ENCODE measurements at regions not wholly inside any gene's neighbourhood (a gene's known extent, or its start where the extent isn't known, plus 50 kb on each side); places are given as distances from the start of the nearest gene placed in this dataset.

GRCh38 chr1:235021815-235022214 lies 106.8 kb downstream of the TOMM20 start:
- H3K9me3 ChIP-seq (replicated peaks; ENCODE audit: control insufficient read depth, insufficient read depth, low read depth, low read length): no peaks in the 10 kb centered on the region
- FAIRE-seq: no peak
- CTCF ChIA-PET (ENCODE audit: low intra/inter-chr PET ratio): no interaction called here
- H3K36me3 ChIP-seq (ENCODE audit: control insufficient read depth, insufficient read depth, low read length): no peaks in the 10 kb centered on the region
- no peak for ATAC-seq
- H3K27ac ChIP-seq (ENCODE audit: extremely low read depth, low read depth, low read length): no peak overlapping the region
- intact Hi-C loops (cut with micrococcal nuclease) (no loop called here), in situ Hi-C loops (cut with MboI) (no loop called here)
- no peaks in the 10 kb centered on the region for H3K79me2 ChIP-seq (ENCODE audit: control insufficient read depth, insufficient read depth, low read length)
- no peak overlapping the region for H3K4me3 ChIP-seq
- no peaks in the 10 kb centered on the region for H4K20me1 ChIP-seq (replicated peaks; ENCODE audit: control insufficient read depth, insufficient read depth, low read length)
- peak overlapping the region; percentile 30; the same call in 1 of the 2 replicates for H2AFZ ChIP-seq (ENCODE audit: low read depth, low read length)
- H3K9ac ChIP-seq (ENCODE audit: insufficient read depth in 1 of 2, low read depth in 2 of 2, low read length in 2 of 2): peak overlapping the region in 1 of 2 experiments; percentile 4; a peak in 2 of 4 replicates
- no peak for DNase-seq (ENCODE audit: extremely low read depth in 1 of 4, low spot score in 3 of 4)
- peaks cover 0 to 3% of the 10 kb centered on the region in 2 experiments; a peak in 1 of 5 replicates for H3K27me3 ChIP-seq (ENCODE audit: control insufficient read depth in 2 of 2, insufficient read depth in 2 of 2, low read length in 2 of 2)
- WGBS (ENCODE audit: insufficient coverage, low coverage, missing lambda C conversion rate): 61% methylated on average over 7 of the region's 7 CpGs
- TF ChIP-seq TCF7 (IDR thresholded peaks at IDR 0.05; ENCODE audit: borderline replicate concordance): no peak
- no peak for TF ChIP-seq ZBTB34 (CRISPR knock-in tag; IDR thresholded peaks at IDR 0.05)
- H3K4me1 ChIP-seq (replicated peaks in 1 of 2; ENCODE audit: control insufficient read depth in 2 of 2, insufficient read depth in 2 of 2, low read length in 2 of 2): peaks cover 0 to 13% of the 10 kb centered on the region in 2 experiments; a peak in 4 of 5 replicates
- no TSS peak for BruUV-seq (replicated peaks)
- POLR2A ChIA-PET: interaction anchor here (0.9 to 1.8 kb wide), 3 partner anchors 10 to 47 kb away, joined by 4 to 9 read pairs (median 5); no protein-coding TSS in a partner anchor
- H3K9me1 ChIP-seq (ENCODE audit: control insufficient read depth, insufficient read depth, low read length): no peaks in the 10 kb centered on the region
- no peak overlapping the region for H3K4me2 ChIP-seq (ENCODE audit: insufficient read depth, low read length)

- BruUV-seq (replicated peaks): no TSS peak
- CTCF ChIA-PET (ENCODE audit: low intra/inter-chr PET ratio): no interaction called here
- no peaks in the 10 kb centered on the region for H3K9me3 ChIP-seq (replicated peaks; ENCODE audit: control insufficient read depth, insufficient read depth, low read depth, low read length)
- intact Hi-C loops (cut with micrococcal nuclease) (no loop called here), in situ Hi-C loops (cut with MboI) (no loop called here)
- no peak for ATAC-seq
- H3K36me3 ChIP-seq (ENCODE audit: control insufficient read depth, insufficient read depth, low read length): no peaks in the 10 kb centered on the region
- no peak overlapping the region for H3K9ac ChIP-seq (ENCODE audit: insufficient read depth in 1 of 2, low read depth in 2 of 2, low read length in 2 of 2)
- no peak overlapping the region for H2AFZ ChIP-seq (ENCODE audit: low read depth, low read length)
- no peak overlapping the region for H3K27ac ChIP-seq (ENCODE audit: extremely low read depth, low read depth, low read length)
- H3K4me1 ChIP-seq (replicated peaks in 1 of 2; ENCODE audit: control insufficient read depth in 2 of 2, insufficient read depth in 2 of 2, low read length in 2 of 2): peaks cover 0 to 13% of the 10 kb centered on the region in 2 experiments; a peak in 4 of 5 replicates
- POLR2A ChIA-PET: no interaction called here
- DNase-seq (ENCODE audit: extremely low read depth in 1 of 4, low spot score in 3 of 4): no peak
- no peak for TF ChIP-seq IFI16 (CRISPR knock-in tag; IDR thresholded peaks at IDR 0.05)
- no peak for TF ChIP-seq ZC3H8 (IDR thresholded peaks at IDR 0.05)
- no peak for TF ChIP-seq MEIS2 (IDR thresholded peaks at IDR 0.05; ENCODE audit: partially characterized antibody)
- H3K4me3 ChIP-seq: no peak overlapping the region
- H4K20me1 ChIP-seq (replicated peaks; ENCODE audit: control insufficient read depth, insufficient read depth, low read length): no peaks in the 10 kb centered on the region
- no peaks in the 10 kb centered on the region for H3K9me1 ChIP-seq (ENCODE audit: control insufficient read depth, insufficient read depth, low read length)
- H3K4me2 ChIP-seq (ENCODE audit: insufficient read depth, low read length): no peak overlapping the region
- FAIRE-seq: no peak
- peaks cover 0 to 3% of the 10 kb centered on the region in 2 experiments; a peak in 1 of 5 replicates for H3K27me3 ChIP-seq (ENCODE audit: control insufficient read depth in 2 of 2, insufficient read depth in 2 of 2, low read length in 2 of 2)
- H3K79me2 ChIP-seq (ENCODE audit: control insufficient read depth, insufficient read depth, low read length): no peaks in the 10 kb centered on the region
- WGBS (ENCODE audit: insufficient coverage, low coverage, missing lambda C conversion rate): 63% methylated on average over 7 of the region's 7 CpGs
Observed at GRCh38 chr1:235021321-235021720, 107.3 kb downstream of the TOMM20 start.

Data from K562 (cell line).